GM12892 (cell line): ENCODE measurements at regions not wholly inside any gene's neighbourhood (a gene's known extent, or its start where the extent isn't known, plus 50 kb on each side); places are given as distances from the start of the nearest gene placed in this dataset.

Source experiments
- POLR2A ChIP-seq: IDR thresholded peaks from 2 replicates; pipeline ENCODE4 v1.6.1; 2011; ENCODE audit warnings: low read depth, low read length, control low read depth
- POLR2AphosphoS5 ChIP-seq: IDR thresholded peaks from 2 replicates; pipeline ENCODE4 v1.6.1; 2011; ENCODE audit warnings: low read depth, low read length, control low read depth
- TAF1 ChIP-seq: IDR thresholded peaks from 2 replicates; pipeline ENCODE4 v1.6.1; 2011; ENCODE audit warnings: low read depth, mild to moderate bottlenecking, control low read depth, low read length, borderline replicate concordance

DNA sequence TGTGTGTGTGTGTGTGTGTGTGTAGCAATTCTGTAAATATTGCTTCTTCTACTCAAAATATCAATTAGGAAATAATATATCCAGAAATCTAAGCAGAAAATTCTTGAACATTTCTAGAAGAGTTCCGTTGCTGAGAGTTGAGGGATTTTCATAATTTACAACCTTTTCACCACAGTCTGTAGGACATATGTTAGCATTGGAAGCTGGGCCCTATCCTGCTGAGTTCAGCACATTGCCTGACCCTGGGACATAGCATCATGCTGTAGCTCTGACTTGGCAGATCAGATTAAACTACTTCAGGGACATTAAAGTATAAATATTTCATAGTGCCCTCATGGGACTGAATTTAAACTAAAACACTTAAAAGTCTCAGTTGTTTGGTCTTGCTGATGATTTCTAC lies 129.2 kb upstream of the KCNH7 start:
- TF ChIP-seq POLR2AphosphoS5 (no peak), POLR2A (no peak), TAF1 (no peak)
